ENCODE measurements at regions not wholly inside any gene's neighbourhood (a gene's known extent, or its start where the extent isn't known, plus 50 kb on each side); places are given as distances from the start of the nearest gene placed in this dataset.

- Mint-ChIP-seq H3K4me3 (no peak overlapping the region), H3K9me3 (peaks cover 8% of the 10 kb centered on the region), H3K27ac (no peak overlapping the region), H3K36me3 (ENCODE audit: low read depth) (peaks cover 6% of the 10 kb centered on the region), H3K4me1 (ENCODE audit: low read depth) (peaks cover 12% of the 10 kb centered on the region), H3K27me3 (no peaks in the 10 kb centered on the region)
- no peak overlapping the region for H3K27ac ChIP-seq (ENCODE audit: low read depth in 1 of 2, low read length in 2 of 2)
- peak in 1 of 14 experiments; percentile 35 for DNase-seq
- CTCF ChIA-PET, result no interaction called here
- ATAC-seq (ENCODE audit: poor library complexity), result no peak
- no peaks in the 10 kb centered on the region for H3K27me3 ChIP-seq (ENCODE audit: control insufficient read depth in 1 of 2, insufficient read depth in 2 of 2, low read length in 2 of 2)
- intact Hi-C loops (cut with DNase I, micrococcal nuclease), result no loop called here
- peaks cover 0 to 3% of the 10 kb centered on the region in 2 experiments for H3K9me3 ChIP-seq (ENCODE audit: control insufficient read depth in 1 of 2, insufficient read depth in 1 of 2, low read length in 2 of 2)
- TF ChIP-seq CTCF (IDR thresholded peaks at IDR 0.05), result no peak
- H3K4me3 ChIP-seq (ENCODE audit: low read length), result no peak overlapping the region
- H3K4me1 ChIP-seq (ENCODE audit: insufficient read depth, low read length), result peaks cover 3% of the 10 kb centered on the region
- H3K36me3 ChIP-seq (ENCODE audit: insufficient read depth, low read length), result no peaks in the 10 kb centered on the region
- POLR2A ChIA-PET, result no interaction called here
Observed at GRCh38 chr4:38422850-38423249, 241.1 kb upstream of the KLF3 start.

- Mint-ChIP-seq H3K4me3 (no peak overlapping the region), H3K36me3 (ENCODE audit: low read depth) (peaks cover 6% of the 10 kb centered on the region), H3K4me1 (ENCODE audit: low read depth) (peaks cover 12% of the 10 kb centered on the region), H3K27me3 (no peaks in the 10 kb centered on the region), H3K27ac (no peak overlapping the region), H3K9me3 (peaks cover 8% of the 10 kb centered on the region)
- no peak for TF ChIP-seq CTCF (IDR thresholded peaks at IDR 0.05)
- Histone ChIP-seq H3K9me3 (ENCODE audit: control insufficient read depth in 1 of 2, insufficient read depth in 1 of 2, low read length in 2 of 2) (peaks cover 0 to 2% of the 10 kb centered on the region in 2 experiments), H3K4me3 (ENCODE audit: low read length) (no peak overlapping the region), H3K27ac (ENCODE audit: low read depth in 1 of 2, low read length in 2 of 2) (no peak overlapping the region), H3K4me1 (ENCODE audit: insufficient read depth, low read length) (peaks cover 3% of the 10 kb centered on the region), H3K27me3 (ENCODE audit: control insufficient read depth in 1 of 2, insufficient read depth in 2 of 2, low read length in 2 of 2) (no peaks in the 10 kb centered on the region), H3K36me3 (ENCODE audit: insufficient read depth, low read length) (no peaks in the 10 kb centered on the region)
- intact Hi-C loops (cut with DNase I, micrococcal nuclease), result no loop called here
- DNase-seq, result no peak
- no peak for ATAC-seq (ENCODE audit: poor library complexity)
- POLR2A ChIA-PET, result no interaction called here
- CTCF ChIA-PET, result no interaction called here
Observed at GRCh38 chr4:38424151-38424871, 239.7 kb upstream of the KLF3 start.

GRCh38 chr4:38426532-38426931, 237.5 kb upstream of the KLF3 start:
- DNase-seq (no peak), ATAC-seq (ENCODE audit: poor library complexity) (no peak)
- Histone ChIP-seq H3K9me3 (ENCODE audit: control insufficient read depth in 1 of 2, insufficient read depth in 1 of 2, low read length in 2 of 2) (no peaks in the 10 kb centered on the region), H3K4me3 (ENCODE audit: low read length) (no peak overlapping the region), H3K27me3 (ENCODE audit: control insufficient read depth in 1 of 2, insufficient read depth in 2 of 2, low read length in 2 of 2) (no peaks in the 10 kb centered on the region), H3K27ac (ENCODE audit: low read depth in 1 of 2, low read length in 2 of 2) (no peak overlapping the region), H3K36me3 (ENCODE audit: insufficient read depth, low read length) (no peaks in the 10 kb centered on the region), H3K4me1 (ENCODE audit: insufficient read depth, low read length) (peaks cover 3% of the 10 kb centered on the region)
- no peak for TF ChIP-seq CTCF (IDR thresholded peaks at IDR 0.05)
- intact Hi-C loops (cut with DNase I, micrococcal nuclease), result no loop called here
- ChIA-PET POLR2A (no interaction called here), CTCF (no interaction called here)
- Mint-ChIP-seq H3K36me3 (ENCODE audit: low read depth) (no peaks in the 10 kb centered on the region), H3K4me1 (ENCODE audit: low read depth) (peaks cover 12% of the 10 kb centered on the region), H3K27ac (no peak overlapping the region), H3K4me3 (no peak overlapping the region), H3K9me3 (no peaks in the 10 kb centered on the region), H3K27me3 (no peaks in the 10 kb centered on the region)
